ENCODE measurements at regions not wholly inside any gene's neighbourhood (a gene's known extent, or its start where the extent isn't known, plus 50 kb on each side); places are given as distances from the start of the nearest gene placed in this dataset.

- TF ChIP-seq CTCF (IDR thresholded peaks at IDR 0.05; ENCODE audit: borderline replicate concordance, control extremely low read depth, extremely low read depth, insufficient read depth, missing control alignments): no peak
- in situ Hi-C loops (cut with MboI; ENCODE audit: low sequenced_read_pairs, unreplicated experiment): no loop called here
- DNase-seq (ENCODE audit: low spot score): no peak
These were observed 77.8 kb upstream of the PMAIP1 start for GRCh38 chr18:59821983-59822382.

- in situ Hi-C loops (cut with MboI; ENCODE audit: low sequenced_read_pairs, unreplicated experiment): no loop called here
- DNase-seq (ENCODE audit: low spot score): no peak
- no peak for TF ChIP-seq CTCF (IDR thresholded peaks at IDR 0.05; ENCODE audit: borderline replicate concordance, control extremely low read depth, extremely low read depth, insufficient read depth, missing control alignments)
These were observed 79.1 kb upstream of the PMAIP1 start for GRCh38 chr18:59820663-59821062.

GRCh38 chr18:59818769-59819168 is 81.0 kb upstream of the PMAIP1 start:
- DNase-seq (ENCODE audit: low spot score): no peak
- TF ChIP-seq CTCF (IDR thresholded peaks at IDR 0.05; ENCODE audit: borderline replicate concordance, control extremely low read depth, extremely low read depth, insufficient read depth, missing control alignments): no peak
- in situ Hi-C loops (cut with MboI; ENCODE audit: low sequenced_read_pairs, unreplicated experiment): no loop called here

- in situ Hi-C loops (cut with MboI; ENCODE audit: low sequenced_read_pairs, unreplicated experiment): no loop called here
- TF ChIP-seq CTCF (IDR thresholded peaks at IDR 0.05; ENCODE audit: borderline replicate concordance, control extremely low read depth, extremely low read depth, insufficient read depth, missing control alignments): no peak
- no peak for DNase-seq (ENCODE audit: low spot score)
These were observed 84.9 kb upstream of the PMAIP1 start for GRCh38 chr18:59814891-59815290.

DNA sequence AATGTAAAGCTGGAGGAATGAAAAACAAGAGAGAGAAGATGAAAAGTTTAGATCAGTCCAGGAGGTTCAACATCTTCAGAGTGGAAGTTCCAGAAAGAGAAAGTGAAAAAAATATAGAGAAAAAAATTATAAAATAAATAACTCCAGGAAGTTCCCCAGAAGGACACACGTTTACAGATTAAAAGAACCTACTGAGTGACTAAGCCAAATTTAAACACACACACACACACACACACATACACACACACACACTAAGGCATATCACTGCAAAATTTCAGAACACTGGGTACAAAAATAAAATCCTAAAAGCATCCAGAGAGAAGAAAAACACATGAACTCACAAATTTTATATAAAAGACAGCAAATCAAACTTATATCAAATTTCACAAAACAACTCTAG is 85.9 kb upstream of the PMAIP1 start:
- no peak for TF ChIP-seq CTCF (IDR thresholded peaks at IDR 0.05; ENCODE audit: borderline replicate concordance, control extremely low read depth, extremely low read depth, insufficient read depth, missing control alignments)
- in situ Hi-C loops (cut with MboI; ENCODE audit: low sequenced_read_pairs, unreplicated experiment): no loop called here
- no peak for DNase-seq (ENCODE audit: low spot score)

- in situ Hi-C loops (cut with MboI; ENCODE audit: low sequenced_read_pairs, unreplicated experiment): no loop called here
- TF ChIP-seq CTCF (IDR thresholded peaks at IDR 0.05; ENCODE audit: borderline replicate concordance, control extremely low read depth, extremely low read depth, insufficient read depth, missing control alignments): no peak
- DNase-seq (ENCODE audit: low spot score): no peak
These were observed 88.9 kb upstream of the PMAIP1 start for GRCh38 chr18:59810735-59811520.

Data from GM13976 (cell line).